Muscle of leg (tissue), 3 donors: ENCODE measurements at regions not wholly inside any gene's neighbourhood (a gene's known extent, or its start where the extent isn't known, plus 50 kb on each side); places are given as distances from the start of the nearest gene placed in this dataset.
A peak's percentile ranks its signal among the peaks of the same experiment; 100 is the strongest.

Source experiments
- DNase-seq: peaks from one replicate; pipeline ENCODE4 v3.0.0; 2013
- H3K27ac ChIP-seq: one replicate; pipeline ENCODE4 v1.5.1; 2013; ENCODE audit warnings: mild to moderate bottlenecking, low read length, control low read depth
- H3K27me3 ChIP-seq: one replicate; pipeline ENCODE4 v1.6.1; 2013; ENCODE audit warnings: low read length; ENCODE audit not compliant: control insufficient read depth, insufficient read depth
- H3K36me3 ChIP-seq: one replicate; pipeline ENCODE4 v1.6.1; 2013; ENCODE audit warnings: low read length; ENCODE audit not compliant: control insufficient read depth, insufficient read depth
- H3K4me1 ChIP-seq: one replicate; pipeline ENCODE4 v1.6.1; 2013; ENCODE audit warnings: low read length; ENCODE audit not compliant: control insufficient read depth, insufficient read depth
- H3K4me3 ChIP-seq: one replicate; pipeline ENCODE4 v1.5.1; 2013; ENCODE audit warnings: low read length, control low read depth
- H3K9me3 ChIP-seq: replicated peaks from 2 replicates; pipeline ENCODE4 v1.6.1; 2013; ENCODE audit warnings: low read depth, low read length; ENCODE audit not compliant: control insufficient read depth
- WGBS: methylation state at CpG from one replicate; pipeline ENCODE4 v1.1.5; 2013; ENCODE audit warnings: missing lambda C conversion rate; ENCODE audit not compliant: insufficient coverage; 5-methylcytosine and 5-hydroxymethylcytosine counted together

DNA sequence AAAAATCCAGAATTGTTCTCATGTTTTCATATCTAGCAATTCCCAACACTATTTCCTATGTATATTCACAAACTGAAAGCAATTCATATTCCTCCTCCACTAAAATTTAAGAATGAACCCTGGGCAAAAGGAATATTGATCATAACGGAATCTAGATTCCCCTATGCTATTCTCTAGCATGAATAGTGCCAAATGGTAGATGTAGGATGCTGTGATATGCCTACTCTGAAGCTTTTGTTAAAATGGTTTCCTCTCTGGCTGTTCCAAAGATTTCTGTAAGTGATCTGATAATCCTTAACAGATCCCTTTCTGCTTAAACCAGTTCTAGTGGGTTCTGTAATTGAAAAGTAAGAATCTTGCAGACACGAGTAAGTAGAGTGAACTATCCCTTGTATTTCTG is 298.0 kb upstream of the TANK start:
- no CpG with 5 or more reads among the region's 2 CpGs for WGBS
- DNase-seq, result no peak
- H3K9me3 ChIP-seq, result no peaks in the 10 kb centered on the region
- no peak overlapping the region for H3K4me3 ChIP-seq
- H3K27me3 ChIP-seq, result no peaks in the 10 kb centered on the region
- H3K4me1 ChIP-seq, result no peaks in the 10 kb centered on the region
- no peaks in the 10 kb centered on the region for H3K36me3 ChIP-seq
- no peak overlapping the region for H3K27ac ChIP-seq

DNA sequence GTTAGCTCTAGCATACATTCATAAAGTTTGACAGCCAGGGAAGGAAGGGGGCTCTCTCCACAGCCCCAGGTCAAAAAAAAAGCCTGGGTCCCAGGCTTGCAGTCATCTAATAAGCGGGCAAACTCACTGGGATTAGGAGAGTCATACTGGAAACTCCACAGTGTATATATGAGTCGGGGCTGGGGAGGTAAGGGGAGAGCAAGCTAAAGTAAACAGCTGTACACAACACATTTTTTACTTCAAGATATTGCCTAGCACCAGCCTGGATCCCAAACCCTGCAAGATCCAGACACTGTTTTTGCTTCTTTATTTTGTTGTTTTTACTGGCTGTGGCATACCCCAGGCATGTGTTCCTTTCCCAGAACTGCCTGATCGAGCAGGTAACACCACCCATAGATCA is 291.3 kb upstream of the TANK start:
- H3K4me1 ChIP-seq, result peaks cover 3% of the 10 kb centered on the region
- no peak for DNase-seq
- no peaks in the 10 kb centered on the region for H3K27me3 ChIP-seq
- no peaks in the 10 kb centered on the region for H3K9me3 ChIP-seq
- H3K27ac ChIP-seq, result no peak overlapping the region
- H3K36me3 ChIP-seq, result no peaks in the 10 kb centered on the region
- H3K4me3 ChIP-seq, result no peak overlapping the region
- no CpG with 5 or more reads among the region's 3 CpGs for WGBS

DNA sequence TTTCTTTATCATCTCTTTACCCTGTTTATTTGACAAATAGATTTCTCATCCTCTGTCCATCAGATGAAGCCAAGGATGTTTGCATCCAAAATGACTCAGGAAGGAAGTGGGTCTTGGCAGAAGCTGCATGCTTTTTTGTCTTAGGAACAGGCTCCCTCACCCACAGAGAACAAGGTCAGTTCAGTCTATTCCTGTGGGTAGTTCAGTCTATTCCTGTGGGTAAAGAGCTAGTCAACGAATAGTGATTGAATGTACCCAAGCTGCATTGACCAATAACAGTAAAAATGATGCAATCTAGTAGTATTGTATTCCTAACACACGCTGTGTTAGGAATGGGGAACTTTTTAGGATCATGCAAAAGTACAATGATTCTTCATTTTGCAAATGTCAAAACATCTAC is 290.8 kb upstream of the TANK start:
- no peak overlapping the region for H3K27ac ChIP-seq

DNA sequence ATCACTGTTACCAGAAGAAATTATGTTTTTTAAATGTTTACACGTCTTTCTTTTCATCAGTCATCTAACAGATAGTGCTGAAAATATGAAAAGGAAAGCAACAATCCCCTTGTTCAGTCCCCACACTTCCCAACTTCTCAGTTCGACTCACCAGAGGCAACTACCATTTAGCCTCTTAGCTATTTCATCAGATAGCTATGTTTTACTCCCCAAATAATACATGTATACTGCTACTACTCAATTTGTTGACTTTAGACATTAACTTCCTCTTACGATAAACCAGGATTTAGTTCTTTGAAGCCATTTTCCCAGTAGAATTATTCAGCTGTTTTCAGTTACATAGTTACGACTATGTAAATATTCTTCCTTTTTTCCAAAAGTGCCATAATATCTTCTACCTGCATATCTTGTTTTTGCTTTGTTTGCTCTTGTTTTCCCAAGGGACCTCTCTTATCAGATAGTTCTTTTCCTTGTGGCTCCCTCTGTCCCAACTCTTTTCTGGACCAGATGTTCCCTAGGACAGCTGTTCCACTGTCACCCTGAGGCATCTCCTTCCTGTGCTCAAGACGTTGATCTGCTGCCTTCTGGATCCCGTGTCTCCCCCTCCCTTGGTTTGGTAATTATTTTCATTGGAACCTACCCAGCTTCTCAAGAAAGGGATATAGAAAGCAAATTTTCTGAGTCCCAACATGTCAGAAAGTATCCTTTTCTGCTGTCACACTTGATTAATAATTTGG is 289.3 kb upstream of the TANK start:
- Histone ChIP-seq H3K4me3 (no peak overlapping the region), H3K9me3 (no peaks in the 10 kb centered on the region), H3K36me3 (no peaks in the 10 kb centered on the region), H3K27ac (no peak overlapping the region), H3K4me1 (peaks cover 3% of the 10 kb centered on the region), H3K27me3 (no peaks in the 10 kb centered on the region)
- peak; percentile 59 for DNase-seq
- WGBS, result 67% methylated on average over 1 of the region's 6 CpGs

More for the DNA sequence above, 290.8 kb upstream of the TANK start:
- no CpG with 5 or more reads among the region's 2 CpGs for WGBS
- Histone ChIP-seq H3K4me3 (no peak overlapping the region), H3K36me3 (no peaks in the 10 kb centered on the region), H3K4me1 (peaks cover 3% of the 10 kb centered on the region), H3K27me3 (no peaks in the 10 kb centered on the region), H3K9me3 (no peaks in the 10 kb centered on the region)
- peak; percentile 68 for DNase-seq

DNA sequence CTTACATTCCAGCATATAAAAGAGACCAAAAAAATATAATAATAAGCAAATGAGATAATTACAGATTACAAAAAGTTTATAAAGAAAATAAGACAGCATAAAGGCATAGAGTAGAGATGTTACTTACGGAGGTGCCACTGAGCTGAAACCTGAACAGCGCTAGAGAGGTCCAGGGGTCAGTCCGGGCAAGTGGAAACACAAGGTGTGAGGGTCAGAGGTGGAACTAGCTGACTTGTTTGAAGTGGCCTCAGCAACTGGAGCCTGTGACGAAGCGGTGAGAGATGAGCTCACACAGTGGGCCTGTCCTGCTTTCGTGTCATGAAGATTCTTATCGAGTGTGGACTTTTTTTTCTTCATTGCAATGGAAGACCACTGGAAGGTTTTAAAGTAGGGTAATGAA is 288.3 kb upstream of the TANK start:
- no peak for DNase-seq
- 97% methylated on average over 5 of the region's 7 CpGs for WGBS
- H3K36me3 ChIP-seq, result no peaks in the 10 kb centered on the region
- no peak overlapping the region for H3K4me3 ChIP-seq
- H3K9me3 ChIP-seq, result no peaks in the 10 kb centered on the region
- H3K4me1 ChIP-seq, result peaks cover 3% of the 10 kb centered on the region
- no peaks in the 10 kb centered on the region for H3K27me3 ChIP-seq
- H3K27ac ChIP-seq, result no peak overlapping the region

DNA sequence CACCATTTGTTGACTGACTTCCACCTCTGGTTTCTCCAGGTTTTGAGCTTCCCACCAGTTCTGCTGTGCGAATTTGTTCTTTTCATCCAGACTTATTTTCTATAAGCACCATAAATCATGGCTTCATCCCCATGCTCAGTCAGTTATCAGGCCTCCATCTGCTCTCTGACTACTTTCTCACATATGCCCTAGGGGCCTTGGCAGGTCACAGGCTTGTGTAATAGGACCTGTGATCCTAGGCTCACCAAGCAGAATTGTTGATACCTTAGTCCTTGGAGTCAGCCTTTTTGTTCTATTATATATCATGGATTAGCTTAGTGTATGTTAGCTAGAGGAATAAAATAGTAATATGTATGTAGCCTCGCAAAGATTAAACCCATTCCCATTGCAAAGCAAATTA is 284.2 kb upstream of the TANK start:
- Histone ChIP-seq H3K27me3 (no peaks in the 10 kb centered on the region), H3K27ac (no peak overlapping the region), H3K4me3 (no peak overlapping the region), H3K4me1 (peaks cover 2% of the 10 kb centered on the region), H3K9me3 (no peaks in the 10 kb centered on the region), H3K36me3 (no peaks in the 10 kb centered on the region)
- DNase-seq, result no peak
- WGBS, result 100% methylated on average over 1 of the region's 2 CpGs

DNA sequence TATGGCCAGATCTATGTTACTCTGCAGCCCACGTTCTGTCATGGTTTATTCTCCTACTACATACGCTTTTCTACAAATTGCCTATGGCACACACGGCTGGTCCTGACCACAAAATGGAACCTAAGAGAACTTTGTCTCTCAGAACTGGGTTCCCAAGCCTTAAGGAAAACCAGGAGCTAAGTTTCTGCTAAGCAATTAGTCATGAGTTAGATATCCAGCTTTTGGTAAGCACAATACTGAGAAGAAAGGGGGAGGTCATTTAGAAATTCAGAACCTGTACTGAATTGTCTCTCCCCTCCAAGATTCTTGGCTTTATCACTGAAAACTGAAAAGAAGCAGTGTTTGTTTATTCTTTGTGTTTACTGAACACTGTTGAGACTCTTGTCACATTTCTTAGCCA is 283.5 kb upstream of the TANK start:
- Histone ChIP-seq H3K4me3 (no peak overlapping the region), H3K4me1 (no peaks in the 10 kb centered on the region), H3K36me3 (no peaks in the 10 kb centered on the region), H3K9me3 (no peaks in the 10 kb centered on the region), H3K27ac (no peak overlapping the region), H3K27me3 (no peaks in the 10 kb centered on the region)
- DNase-seq, result no peak
- 83% methylated on average over 2 of the region's 3 CpGs for WGBS

DNA sequence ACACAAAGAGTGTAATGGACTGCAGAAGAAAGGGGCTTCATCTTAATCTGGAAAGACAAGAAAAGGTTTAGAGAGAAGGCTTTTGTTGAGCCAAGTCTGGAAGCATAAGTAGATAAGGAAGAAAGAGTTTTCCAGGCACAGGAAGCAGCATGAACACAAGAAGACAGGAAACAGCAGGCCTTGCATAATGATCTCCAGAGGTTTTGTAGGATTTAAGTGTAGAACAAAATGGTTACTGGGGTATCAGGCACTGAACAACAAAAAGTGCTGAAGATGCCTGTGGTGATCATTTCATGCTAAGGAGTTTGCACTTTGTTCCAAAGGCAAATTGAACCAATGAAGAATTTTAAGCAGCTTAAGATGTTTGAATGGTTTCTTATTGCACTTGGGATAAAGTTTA is 281.6 kb upstream of the TANK start:
- H3K27me3 ChIP-seq, result no peaks in the 10 kb centered on the region
- H3K4me1 ChIP-seq, result no peaks in the 10 kb centered on the region
- H3K36me3 ChIP-seq, result no peaks in the 10 kb centered on the region
- H3K9me3 ChIP-seq, result no peaks in the 10 kb centered on the region
- no peak overlapping the region for H3K27ac ChIP-seq
- no peak for DNase-seq
- H3K4me3 ChIP-seq, result no peak overlapping the region

DNA sequence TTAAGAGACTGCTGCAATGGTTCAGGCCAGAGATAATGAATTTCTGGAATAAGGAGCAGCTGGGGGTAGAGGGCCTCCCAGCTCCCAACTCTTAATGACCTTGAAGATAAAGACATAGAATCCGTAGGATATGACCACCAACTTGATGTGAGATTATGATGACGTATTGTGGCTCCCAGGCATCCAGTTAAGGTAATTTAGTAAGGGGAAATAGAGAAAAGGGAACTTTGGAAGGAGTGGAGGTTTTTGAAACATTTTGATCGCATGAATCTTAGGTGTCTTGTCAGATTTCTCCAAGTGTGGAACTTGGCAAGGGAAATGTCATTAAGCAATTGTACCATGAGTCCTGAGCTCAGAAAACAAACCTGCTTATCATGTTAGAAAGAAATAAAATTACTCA is 277.3 kb upstream of the TANK start:
- Histone ChIP-seq H3K4me3 (no peak overlapping the region), H3K4me1 (no peaks in the 10 kb centered on the region), H3K36me3 (no peaks in the 10 kb centered on the region), H3K9me3 (no peaks in the 10 kb centered on the region), H3K27ac (no peak overlapping the region), H3K27me3 (no peaks in the 10 kb centered on the region)
- DNase-seq, result no peak
- 93% methylated on average over 2 of the region's 3 CpGs for WGBS

DNA sequence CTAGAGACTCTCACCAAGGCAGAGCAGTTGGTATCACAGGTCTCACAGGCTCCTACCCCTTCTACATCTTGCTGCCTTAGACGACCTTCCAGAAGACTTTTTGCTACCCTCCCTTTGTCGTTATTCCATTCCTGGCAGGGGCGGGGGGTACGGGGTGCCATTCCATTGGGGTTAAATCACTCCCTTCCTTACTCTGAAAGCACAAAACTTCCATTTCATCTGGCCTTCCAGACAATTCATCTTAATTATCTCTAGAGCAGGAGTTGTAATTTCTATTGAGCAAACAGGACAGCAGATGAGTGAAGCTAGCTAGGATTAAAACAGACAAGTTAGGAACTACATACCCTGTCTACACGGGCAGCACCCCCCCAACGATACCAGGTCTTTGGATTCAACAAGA is 276.2 kb upstream of the TANK start:
- 87% methylated on average over 4 of the region's 6 CpGs for WGBS
- Histone ChIP-seq H3K9me3 (no peaks in the 10 kb centered on the region), H3K27me3 (no peaks in the 10 kb centered on the region), H3K27ac (no peak overlapping the region), H3K4me3 (no peak overlapping the region), H3K4me1 (no peaks in the 10 kb centered on the region), H3K36me3 (no peaks in the 10 kb centered on the region)
- no peak for DNase-seq
